DND-41 (cell line): ENCODE measurements at regions not wholly inside any gene's neighbourhood (a gene's known extent, or its start where the extent isn't known, plus 50 kb on each side); places are given as distances from the start of the nearest gene placed in this dataset.

Experiments used
- CTCF ChIP-seq: IDR thresholded peaks from 2 replicates; pipeline ENCODE4 v1.5.1; 2012; ENCODE audit warnings: borderline replicate concordance, low read length, moderate library complexity, mild to moderate bottlenecking; ENCODE audit not compliant: poor library complexity, severe bottlenecking; ENCODE audit errors: extremely low read depth
- EZH2 ChIP-seq: IDR thresholded peaks from 3 replicates; pipeline ENCODE4 v1.6.1; 2012; ENCODE audit warnings: borderline replicate concordance, low read depth, mild to moderate bottlenecking, moderate library complexity, low read length, inconsistent platforms; ENCODE audit not compliant: severe bottlenecking

- TF ChIP-seq CTCF (no peak), EZH2 (no peak)
Observed at GRCh38 chr20:54869765-54870164, 394.4 kb downstream of the DOK5 start.
